ENCODE measurements at regions not wholly inside any gene's neighbourhood (a gene's known extent, or its start where the extent isn't known, plus 50 kb on each side); places are given as distances from the start of the nearest gene placed in this dataset.
A peak's percentile ranks its signal among the peaks of the same experiment; 100 is the strongest.

GRCh38 chr18:67426486-67426885, 90.0 kb downstream of the DSEL start:
- DNase-seq (ENCODE audit: insufficient read length, low spot score, missing footprints) = no peak
- TF ChIP-seq, protein P1, sequence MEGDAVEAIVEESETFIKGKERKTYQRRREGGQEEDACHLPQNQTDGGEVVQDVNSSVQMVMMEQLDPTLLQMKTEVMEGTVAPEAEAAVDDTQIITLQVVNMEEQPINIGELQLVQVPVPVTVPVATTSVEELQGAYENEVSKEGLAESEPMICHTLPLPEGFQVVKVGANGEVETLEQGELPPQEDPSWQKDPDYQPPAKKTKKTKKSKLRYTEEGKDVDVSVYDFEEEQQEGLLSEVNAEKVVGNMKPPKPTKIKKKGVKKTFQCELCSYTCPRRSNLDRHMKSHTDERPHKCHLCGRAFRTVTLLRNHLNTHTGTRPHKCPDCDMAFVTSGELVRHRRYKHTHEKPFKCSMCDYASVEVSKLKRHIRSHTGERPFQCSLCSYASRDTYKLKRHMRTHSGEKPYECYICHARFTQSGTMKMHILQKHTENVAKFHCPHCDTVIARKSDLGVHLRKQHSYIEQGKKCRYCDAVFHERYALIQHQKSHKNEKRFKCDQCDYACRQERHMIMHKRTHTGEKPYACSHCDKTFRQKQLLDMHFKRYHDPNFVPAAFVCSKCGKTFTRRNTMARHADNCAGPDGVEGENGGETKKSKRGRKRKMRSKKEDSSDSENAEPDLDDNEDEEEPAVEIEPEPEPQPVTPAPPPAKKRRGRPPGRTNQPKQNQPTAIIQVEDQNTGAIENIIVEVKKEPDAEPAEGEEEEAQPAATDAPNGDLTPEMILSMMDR (IDR thresholded peaks at IDR 0.05; ENCODE audit: extremely low read depth, low read depth, low read length) = no peak
- no peaks in the 10 kb centered on the region for H3K9me3 ChIP-seq (ENCODE audit: low read depth, low read length)
- H3K79me2 ChIP-seq (ENCODE audit: insufficient read depth, low read length) = no peaks in the 10 kb centered on the region
- no peaks in the 10 kb centered on the region for H4K20me1 ChIP-seq (ENCODE audit: insufficient read depth, low read length)
- peak overlapping the region; percentile 59 for H3K27ac ChIP-seq (ENCODE audit: low read depth, low read length)
- no peak overlapping the region for H3K4me2 ChIP-seq (ENCODE audit: insufficient read depth, low read length)
- H3K4me3 ChIP-seq (ENCODE audit: insufficient read depth, low read length) = no peak overlapping the region
- peaks cover 43% of the 10 kb centered on the region for H3K4me1 ChIP-seq (ENCODE audit: insufficient read depth, low read length)
- H2AFZ ChIP-seq (ENCODE audit: low read length) = no peak overlapping the region
- H3K27me3 ChIP-seq (ENCODE audit: insufficient read depth, low read length) = no peaks in the 10 kb centered on the region
- no peaks in the 10 kb centered on the region for H3K36me3 ChIP-seq (ENCODE audit: insufficient read depth, low read length)

DNA sequence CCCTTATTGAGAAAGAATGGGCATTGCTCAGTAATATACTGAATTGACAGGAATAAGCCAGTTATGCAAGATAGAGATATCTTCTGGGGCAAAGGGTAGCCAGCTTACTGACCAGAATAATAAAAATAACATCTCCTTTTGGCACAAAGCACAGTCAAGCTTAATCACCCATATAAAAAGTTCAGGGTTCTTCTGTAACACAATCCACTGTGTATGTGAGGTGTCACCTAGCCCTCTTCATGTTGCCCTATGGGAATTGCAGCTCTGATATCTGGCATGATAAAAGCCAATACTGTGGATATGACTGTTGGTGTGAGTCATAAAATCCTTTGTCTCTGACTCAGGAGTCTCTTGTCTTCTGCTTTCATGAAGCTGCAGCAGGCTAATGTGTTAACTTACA, 90.8 kb downstream of the DSEL start:
- peak overlapping the region; percentile 59 for H3K27ac ChIP-seq (ENCODE audit: low read depth, low read length)
- peak overlapping the region; percentile 45 for H3K4me2 ChIP-seq (ENCODE audit: insufficient read depth, low read length)
- no peaks in the 10 kb centered on the region for H4K20me1 ChIP-seq (ENCODE audit: insufficient read depth, low read length)
- peak; percentile 74 for DNase-seq (ENCODE audit: insufficient read length, low spot score, missing footprints)
- H2AFZ ChIP-seq (ENCODE audit: low read length) = no peak overlapping the region
- peaks cover 44% of the 10 kb centered on the region for H3K4me1 ChIP-seq (ENCODE audit: insufficient read depth, low read length)
- H3K9me3 ChIP-seq (ENCODE audit: low read depth, low read length) = no peaks in the 10 kb centered on the region
- no peaks in the 10 kb centered on the region for H3K36me3 ChIP-seq (ENCODE audit: insufficient read depth, low read length)
- no peak overlapping the region for H3K4me3 ChIP-seq (ENCODE audit: insufficient read depth, low read length)
- TF ChIP-seq, protein P1 (IDR thresholded peaks at IDR 0.05; ENCODE audit: extremely low read depth, low read depth, low read length) = no peak
- H3K79me2 ChIP-seq (ENCODE audit: insufficient read depth, low read length) = no peaks in the 10 kb centered on the region
- H3K27me3 ChIP-seq (ENCODE audit: insufficient read depth, low read length) = no peaks in the 10 kb centered on the region

- DNase-seq (ENCODE audit: insufficient read length, low spot score, missing footprints) = no peak
- no peak overlapping the region for H2AFZ ChIP-seq (ENCODE audit: low read length)
Observed at GRCh38 chr18:67421651-67422050, 94.9 kb downstream of the DSEL start.

GRCh38 chr18:67417864-67418523, 98.5 kb downstream of the DSEL start:
- H3K4me3 ChIP-seq (ENCODE audit: insufficient read depth, low read length) = peak overlapping the region; percentile 59
- H2AFZ ChIP-seq (ENCODE audit: low read length) = peak overlapping the region; percentile 87
- no peaks in the 10 kb centered on the region for H3K27me3 ChIP-seq (ENCODE audit: insufficient read depth, low read length)
- H3K9me3 ChIP-seq (ENCODE audit: low read depth, low read length) = no peaks in the 10 kb centered on the region
- H3K27ac ChIP-seq (ENCODE audit: low read depth, low read length) = peak overlapping the region; percentile 66
- H3K4me1 ChIP-seq (ENCODE audit: insufficient read depth, low read length) = peaks cover 8% of the 10 kb centered on the region
- DNase-seq (ENCODE audit: insufficient read length, low spot score, missing footprints) = peak; percentile 79
- H3K4me2 ChIP-seq (ENCODE audit: insufficient read depth, low read length) = peak overlapping the region; percentile 78
- H3K79me2 ChIP-seq (ENCODE audit: insufficient read depth, low read length) = no peaks in the 10 kb centered on the region
- TF ChIP-seq, protein P1 (IDR thresholded peaks at IDR 0.05; ENCODE audit: extremely low read depth, low read depth, low read length) = no peak
- no peaks in the 10 kb centered on the region for H3K36me3 ChIP-seq (ENCODE audit: insufficient read depth, low read length)
- H4K20me1 ChIP-seq (ENCODE audit: insufficient read depth, low read length) = no peaks in the 10 kb centered on the region

More at GRCh38 chr18:67421651-67422050, 94.9 kb downstream of the DSEL start:
- Histone ChIP-seq H3K9me3 (ENCODE audit: low read depth, low read length) (no peaks in the 10 kb centered on the region), H3K4me3 (ENCODE audit: insufficient read depth, low read length) (no peak overlapping the region), H3K27me3 (ENCODE audit: insufficient read depth, low read length) (no peaks in the 10 kb centered on the region), H3K4me1 (ENCODE audit: insufficient read depth, low read length) (peaks cover 27% of the 10 kb centered on the region), H3K79me2 (ENCODE audit: insufficient read depth, low read length) (no peaks in the 10 kb centered on the region), H3K4me2 (ENCODE audit: insufficient read depth, low read length) (no peak overlapping the region), H3K27ac (ENCODE audit: low read depth, low read length) (no peak overlapping the region), H4K20me1 (ENCODE audit: insufficient read depth, low read length) (no peaks in the 10 kb centered on the region), H3K36me3 (ENCODE audit: insufficient read depth, low read length) (no peaks in the 10 kb centered on the region)
- TF ChIP-seq, protein P1 (IDR thresholded peaks at IDR 0.05; ENCODE audit: extremely low read depth, low read depth, low read length) = no peak
